ENCODE measurements at regions not wholly inside any gene's neighbourhood (a gene's known extent, or its start where the extent isn't known, plus 50 kb on each side); places are given as distances from the start of the nearest gene placed in this dataset.

- Histone ChIP-seq H3K14ac (ENCODE audit: insufficient read length) (no peak overlapping the region), H2BK12ac (ENCODE audit: low read depth, low read length) (no peak overlapping the region), H3K56ac (replicated peaks; ENCODE audit: insufficient read length, low read depth, low read length) (no peak overlapping the region), H3K18ac (ENCODE audit: extremely low read depth, low read length) (no peak overlapping the region), H3K79me1 (ENCODE audit: low read depth, low read length) (no peaks in the 10 kb centered on the region), H2AFZ (ENCODE audit: low read length) (no peak overlapping the region), H3K4me1 (replicated peaks in 1 of 4; ENCODE audit: control insufficient read depth in 3 of 4, insufficient read depth in 4 of 4, low read length in 3 of 4) (peaks cover 2 to 12% (median 7%) of the 10 kb centered on the region in 4 experiments; a peak in 4 of 7 replicates), H2AK5ac (ENCODE audit: low read depth, low read length) (no peak overlapping the region), H3K4me3 (ENCODE audit: extremely low read depth in 1 of 4, insufficient read depth in 2 of 4, low read depth in 3 of 4, low read length in 4 of 4) (no peak overlapping the region), H3K36me3 (ENCODE audit: control insufficient read depth in 2 of 4, insufficient read depth in 4 of 4, low read length in 3 of 4) (no peaks in the 10 kb centered on the region), H3K27ac (ENCODE audit: low read depth, low read length) (no peak overlapping the region), H3K27me3 (replicated peaks in 1 of 4; ENCODE audit: control insufficient read depth in 3 of 4, extremely low read depth in 1 of 4, insufficient read depth in 3 of 4, low read length in 3 of 4) (peaks cover 0 to 2% (median 0%) of the 10 kb centered on the region in 4 experiments; a peak in 2 of 7 replicates), H4K8ac (ENCODE audit: extremely low read depth, insufficient read depth, low read length) (no peak overlapping the region), H4K20me1 (replicated peaks in 1 of 2; ENCODE audit: control insufficient read depth in 1 of 2, insufficient read depth in 2 of 2, low read length in 2 of 2) (no peaks in the 10 kb centered on the region), H3K79me2 (ENCODE audit: control insufficient read depth in 1 of 2, insufficient read depth in 2 of 2, low read length in 2 of 2) (no peaks in the 10 kb centered on the region), H4K91ac (replicated peaks; ENCODE audit: insufficient read length, low read length) (no peak overlapping the region), H2BK120ac (replicated peaks; ENCODE audit: low read depth, low read length) (no peak overlapping the region), H4K5ac (ENCODE audit: insufficient read length, low read depth, low read length) (no peak overlapping the region), H3K9ac (replicated peaks in 1 of 4; ENCODE audit: extremely low read depth in 1 of 4, low read depth in 3 of 4, low read length in 3 of 4) (no peak overlapping the region), H3K4ac (replicated peaks; ENCODE audit: insufficient read length, low read depth, low read length) (no peak overlapping the region), H2BK5ac (ENCODE audit: low read depth, low read length) (no peak overlapping the region), H3K9me3 (ENCODE audit: insufficient read depth in 2 of 2, low read depth in 1 of 2, low read length in 1 of 2) (no peaks in the 10 kb centered on the region), H3K4me2 (ENCODE audit: insufficient read depth in 1 of 2, low read depth in 2 of 2, low read length in 2 of 2) (no peak overlapping the region), H3K23me2 (ENCODE audit: low read depth, low read length) (no peaks in the 10 kb centered on the region), H2BK15ac (ENCODE audit: low read length) (no peak overlapping the region), H2BK20ac (ENCODE audit: low read length) (no peak overlapping the region), H3K23ac (ENCODE audit: insufficient read length) (no peak overlapping the region)
- CTCF ChIA-PET (ENCODE audit: partially characterized antibody) = interaction anchor here (0.8 to 4.9 kb wide), 4 partner anchors 10 to 586 kb away, joined by 3 to 25 read pairs (median 15); no protein-coding TSS in a partner anchor
- 100% methylated on average over 1 of the region's 1 CpG; no CpG with 5 or more reads in 1 of the 2 experiments for WGBS, 2 experiments (ENCODE audit: extremely low coverage in 1 of 2, insufficient coverage in 1 of 2, insufficient read length in 1 of 2, insufficient replicate concordance in 2 of 2, low coverage in 1 of 2, low lambda C conversion rate in 2 of 2, missing lambda C conversion rate in 1 of 2)
- FAIRE-seq = no peak
- POLR2A ChIA-PET (ENCODE audit: partially characterized antibody) = no interaction called here
- no peak for DNase-seq (ENCODE audit: low read depth in 1 of 2, low spot score in 2 of 2)
- TF ChIP-seq SP4 (IDR thresholded peaks at IDR 0.05; ENCODE audit: low read length) = no peak
- TF ChIP-seq, protein P1, sequence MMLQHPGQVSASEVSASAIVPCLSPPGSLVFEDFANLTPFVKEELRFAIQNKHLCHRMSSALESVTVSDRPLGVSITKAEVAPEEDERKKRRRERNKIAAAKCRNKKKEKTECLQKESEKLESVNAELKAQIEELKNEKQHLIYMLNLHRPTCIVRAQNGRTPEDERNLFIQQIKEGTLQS (IDR thresholded peaks at IDR 0.05; ENCODE audit: insufficient read depth, low read depth, low read length) = no peak
- TF ChIP-seq RBBP5 (IDR thresholded peaks at IDR 0.05; ENCODE audit: borderline replicate concordance, low read depth, low read length) = no peak
- TF ChIP-seq CBX8 (IDR thresholded peaks at IDR 0.05; ENCODE audit: borderline replicate concordance, low read depth, low read length) = no peak
- no peak for TF ChIP-seq CBX5 (IDR thresholded peaks at IDR 0.05; ENCODE audit: low read depth, low read length)
- no peak for TF ChIP-seq SP1 (IDR thresholded peaks at IDR 0.05; ENCODE audit: low read depth, low read length)
- TF ChIP-seq BCL11A (IDR thresholded peaks at IDR 0.05; ENCODE audit: low read depth in 2 of 2, low read length in 2 of 2) = no peak
- TF ChIP-seq, protein P2, sequence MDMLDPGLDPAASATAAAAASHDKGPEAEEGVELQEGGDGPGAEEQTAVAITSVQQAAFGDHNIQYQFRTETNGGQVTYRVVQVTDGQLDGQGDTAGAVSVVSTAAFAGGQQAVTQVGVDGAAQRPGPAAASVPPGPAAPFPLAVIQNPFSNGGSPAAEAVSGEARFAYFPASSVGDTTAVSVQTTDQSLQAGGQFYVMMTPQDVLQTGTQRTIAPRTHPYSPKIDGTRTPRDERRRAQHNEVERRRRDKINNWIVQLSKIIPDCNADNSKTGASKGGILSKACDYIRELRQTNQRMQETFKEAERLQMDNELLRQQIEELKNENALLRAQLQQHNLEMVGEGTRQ (IDR thresholded peaks at IDR 0.05; ENCODE audit: low read length) = no peak
- no peak for TF ChIP-seq CHD1 (IDR thresholded peaks at IDR 0.05; ENCODE audit: low read depth, low read length)
- TF ChIP-seq GABPA (IDR thresholded peaks at IDR 0.05; ENCODE audit: borderline replicate concordance, insufficient read depth, low read length) = no peak
- no peak for TF ChIP-seq TAF7 (optimal IDR thresholded peaks at IDR 0.05; ENCODE audit: borderline replicate concordance, low read depth, low read length)
- TF ChIP-seq, protein P3, sequence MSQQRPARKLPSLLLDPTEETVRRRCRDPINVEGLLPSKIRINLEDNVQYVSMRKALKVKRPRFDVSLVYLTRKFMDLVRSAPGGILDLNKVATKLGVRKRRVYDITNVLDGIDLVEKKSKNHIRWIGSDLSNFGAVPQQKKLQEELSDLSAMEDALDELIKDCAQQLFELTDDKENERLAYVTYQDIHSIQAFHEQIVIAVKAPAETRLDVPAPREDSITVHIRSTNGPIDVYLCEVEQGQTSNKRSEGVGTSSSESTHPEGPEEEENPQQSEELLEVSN (IDR thresholded peaks at IDR 0.05) = no peak
- TF ChIP-seq CHD2 (IDR thresholded peaks at IDR 0.05; ENCODE audit: low read length) = no peak
Measured at GRCh38 chr20:39850246-39850645, 838.8 kb downstream of the MAFB start.
